Activated naive CD4-positive, alpha-beta T cell treated with anti-CD3 and anti-CD28 coated beads, Interleukin-2, amount 10 ng/mL, durations not matched to agents 7 days and 5 days (primary cell): ENCODE measurements at regions not wholly inside any gene's neighbourhood (a gene's known extent, or its start where the extent isn't known, plus 50 kb on each side); places are given as distances from the start of the nearest gene placed in this dataset.

ENCODE experiments used
- CTCF ChIA-PET: fragments of 350-600 bp; sonication (Branson Sonifier 250); formaldehyde crosslinking; loops from one replicate; lab custom pipeline; 2021; ENCODE audit warnings: antibody characterized with exemption; lab: Charles Lee
- DNase-seq: peaks from one replicate; pipeline ENCODE4 v3.0.0-alpha.2; 2020
- H3K27ac Mint-ChIP-seq: one replicate; pipeline ENCODE4 v1.8.0; 2021; ENCODE audit warnings: mild to moderate bottlenecking, moderate library complexity, mixed read lengths
- H3K27me3 Mint-ChIP-seq: one replicate; pipeline ENCODE4 v1.8.0; 2021; ENCODE audit warnings: mild to moderate bottlenecking, mixed read lengths
- H3K36me3 Mint-ChIP-seq: one replicate; pipeline ENCODE4 v1.8.0; 2021; ENCODE audit warnings: mixed read lengths
- H3K4me1 Mint-ChIP-seq: one replicate; pipeline ENCODE4 v1.8.0; 2021; ENCODE audit warnings: mixed read lengths
- H3K4me3 Mint-ChIP-seq: one replicate; pipeline ENCODE4 v1.8.0; 2021; ENCODE audit warnings: mild to moderate bottlenecking, moderate library complexity, mixed read lengths
- H3K9me3 Mint-ChIP-seq: one replicate; pipeline ENCODE4 v1.8.0; 2021; ENCODE audit warnings: mixed read lengths

GRCh38 chr2:41985573-41986095, 62.2 kb upstream of the PKDCC start:
- CTCF ChIA-PET, result interaction anchor here (0.8 to 0.9 kb wide), 2 partner anchors 24 to 116 kb away, joined by 3 to 4 read pairs; no protein-coding TSS in a partner anchor

GRCh38 chr2:41989501-41990180, 58.2 kb upstream of the PKDCC start:
- Mint-ChIP-seq H3K27me3 (peaks cover 12% of the 10 kb centered on the region), H3K27ac (no peak overlapping the region), H3K4me3 (no peak overlapping the region), H3K9me3 (no peaks in the 10 kb centered on the region), H3K36me3 (no peaks in the 10 kb centered on the region), H3K4me1 (no peaks in the 10 kb centered on the region)
- CTCF ChIA-PET, result no interaction called here
- DNase-seq, result no peak

More at GRCh38 chr2:41985573-41986095, 62.2 kb upstream of the PKDCC start:
- no peak overlapping the region for H3K4me3 Mint-ChIP-seq
- H3K4me1 Mint-ChIP-seq, result no peaks in the 10 kb centered on the region
- no peaks in the 10 kb centered on the region for H3K9me3 Mint-ChIP-seq
- H3K36me3 Mint-ChIP-seq, result no peaks in the 10 kb centered on the region
- DNase-seq, result no peak
- H3K27ac Mint-ChIP-seq, result no peak overlapping the region
- H3K27me3 Mint-ChIP-seq, result peaks cover 23% of the 10 kb centered on the region

GRCh38 chr2:41990245-41990644, 57.6 kb upstream of the PKDCC start:
- Mint-ChIP-seq H3K9me3 (peaks cover 2% of the 10 kb centered on the region), H3K27ac (no peak overlapping the region)

GRCh38 chr2:41990688-41991087, 57.1 kb upstream of the PKDCC start:
- peaks cover 2% of the 10 kb centered on the region for H3K9me3 Mint-ChIP-seq
- H3K4me3 Mint-ChIP-seq, result no peak overlapping the region
- peaks cover 12% of the 10 kb centered on the region for H3K27me3 Mint-ChIP-seq
- no peak for DNase-seq
- no peak overlapping the region for H3K27ac Mint-ChIP-seq
- CTCF ChIA-PET, result no interaction called here
- H3K36me3 Mint-ChIP-seq, result no peaks in the 10 kb centered on the region
- H3K4me1 Mint-ChIP-seq, result no peaks in the 10 kb centered on the region

More at GRCh38 chr2:41990245-41990644, 57.6 kb upstream of the PKDCC start:
- CTCF ChIA-PET, result no interaction called here
- Mint-ChIP-seq H3K4me1 (no peaks in the 10 kb centered on the region), H3K27me3 (peaks cover 12% of the 10 kb centered on the region), H3K4me3 (no peak overlapping the region), H3K36me3 (no peaks in the 10 kb centered on the region)
- DNase-seq, result no peak

- H3K9me3 Mint-ChIP-seq, result peaks cover 2% of the 10 kb centered on the region
- CTCF ChIA-PET, result no interaction called here
- no peak overlapping the region for H3K4me3 Mint-ChIP-seq
- no peaks in the 10 kb centered on the region for H3K4me1 Mint-ChIP-seq
- DNase-seq, result no peak
- peaks cover 14% of the 10 kb centered on the region for H3K27me3 Mint-ChIP-seq
- no peak overlapping the region for H3K27ac Mint-ChIP-seq
- no peaks in the 10 kb centered on the region for H3K36me3 Mint-ChIP-seq
Observed at GRCh38 chr2:41992056-41992642, 55.7 kb upstream of the PKDCC start.

- no peak overlapping the region for H3K4me3 Mint-ChIP-seq
- no peak for DNase-seq
- CTCF ChIA-PET, result no interaction called here
- no peaks in the 10 kb centered on the region for H3K4me1 Mint-ChIP-seq
- H3K36me3 Mint-ChIP-seq, result no peaks in the 10 kb centered on the region
- H3K9me3 Mint-ChIP-seq, result peaks cover 2% of the 10 kb centered on the region
- peaks cover 19% of the 10 kb centered on the region for H3K27me3 Mint-ChIP-seq
- no peak overlapping the region for H3K27ac Mint-ChIP-seq
Observed at GRCh38 chr2:41992671-41993434, 55.0 kb upstream of the PKDCC start.

- Mint-ChIP-seq H3K4me3 (no peak overlapping the region), H3K27ac (no peak overlapping the region), H3K36me3 (no peaks in the 10 kb centered on the region), H3K27me3 (peaks cover 16% of the 10 kb centered on the region), H3K9me3 (peaks cover 2% of the 10 kb centered on the region), H3K4me1 (no peaks in the 10 kb centered on the region)
- DNase-seq, result no peak
- CTCF ChIA-PET, result no interaction called here
Observed at GRCh38 chr2:41993435-41993925, 54.3 kb upstream of the PKDCC start.

- Mint-ChIP-seq H3K9me3 (peaks cover 2% of the 10 kb centered on the region), H3K4me3 (no peak overlapping the region), H3K36me3 (no peaks in the 10 kb centered on the region), H3K27me3 (peaks cover 14% of the 10 kb centered on the region), H3K4me1 (no peaks in the 10 kb centered on the region), H3K27ac (no peak overlapping the region)
- no peak for DNase-seq
- CTCF ChIA-PET, result no interaction called here
Observed at GRCh38 chr2:41994233-41994637, 53.6 kb upstream of the PKDCC start.

- H3K9me3 Mint-ChIP-seq, result peaks cover 2% of the 10 kb centered on the region
- DNase-seq, result no peak
- H3K27ac Mint-ChIP-seq, result no peak overlapping the region
- no peaks in the 10 kb centered on the region for H3K36me3 Mint-ChIP-seq
- H3K4me3 Mint-ChIP-seq, result no peak overlapping the region
- H3K4me1 Mint-ChIP-seq, result no peaks in the 10 kb centered on the region
- CTCF ChIA-PET, result no interaction called here
- H3K27me3 Mint-ChIP-seq, result peaks cover 11% of the 10 kb centered on the region
Observed at GRCh38 chr2:41994661-41995060, 53.2 kb upstream of the PKDCC start.

- no peak for DNase-seq
- CTCF ChIA-PET, result no interaction called here
- no peaks in the 10 kb centered on the region for H3K4me1 Mint-ChIP-seq
- H3K27me3 Mint-ChIP-seq, result peaks cover 7% of the 10 kb centered on the region
- no peaks in the 10 kb centered on the region for H3K36me3 Mint-ChIP-seq
- no peak overlapping the region for H3K27ac Mint-ChIP-seq
- H3K9me3 Mint-ChIP-seq, result peaks cover 2% of the 10 kb centered on the region
- no peak overlapping the region for H3K4me3 Mint-ChIP-seq
Observed at GRCh38 chr2:41997561-41997960, 50.3 kb upstream of the PKDCC start.
